HG03558 (cell line): ENCODE measurements at regions not wholly inside any gene's neighbourhood (a gene's known extent, or its start where the extent isn't known, plus 50 kb on each side); places are given as distances from the start of the nearest gene placed in this dataset.

ENCODE experiments used
- ATAC-seq: cut with Tn5 transposase; IDR thresholded peaks from one replicate; pipeline ENCODE4 v1.9.1; 2021; ENCODE audit warnings: moderate number of reproducible peaks; ENCODE audit not compliant: unreplicated experiment; ENCODE audit errors: extremely low read depth

DNA sequence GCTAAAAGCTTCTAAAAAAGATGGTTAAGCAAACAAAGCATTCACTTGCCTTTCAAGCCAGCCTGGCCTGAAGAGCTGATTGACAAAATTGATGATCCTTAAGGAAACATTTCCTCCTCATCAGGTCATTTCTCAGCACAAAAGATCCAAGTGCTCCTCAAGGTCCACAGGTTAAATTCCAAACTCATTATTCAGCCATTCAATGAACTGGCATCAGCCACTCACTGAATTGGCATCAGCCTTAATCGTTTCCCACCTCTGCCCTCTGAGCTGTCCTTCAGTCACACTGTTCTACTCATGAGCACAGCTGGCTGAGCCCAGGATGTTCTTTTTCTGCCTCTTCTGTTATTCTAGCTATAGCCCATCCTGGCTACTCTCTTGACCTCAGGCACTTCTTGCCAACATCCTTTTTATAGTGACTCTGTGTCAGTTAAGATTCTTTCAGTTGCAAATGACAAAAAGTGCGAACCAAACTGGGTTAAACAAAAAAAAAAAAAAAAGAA is 147.5 kb downstream of the RAB11FIP2 start:
- no peak for ATAC-seq

GRCh38 chr10:117900280-117900679 is 146.5 kb downstream of the RAB11FIP2 start:
- no peak for ATAC-seq

DNA sequence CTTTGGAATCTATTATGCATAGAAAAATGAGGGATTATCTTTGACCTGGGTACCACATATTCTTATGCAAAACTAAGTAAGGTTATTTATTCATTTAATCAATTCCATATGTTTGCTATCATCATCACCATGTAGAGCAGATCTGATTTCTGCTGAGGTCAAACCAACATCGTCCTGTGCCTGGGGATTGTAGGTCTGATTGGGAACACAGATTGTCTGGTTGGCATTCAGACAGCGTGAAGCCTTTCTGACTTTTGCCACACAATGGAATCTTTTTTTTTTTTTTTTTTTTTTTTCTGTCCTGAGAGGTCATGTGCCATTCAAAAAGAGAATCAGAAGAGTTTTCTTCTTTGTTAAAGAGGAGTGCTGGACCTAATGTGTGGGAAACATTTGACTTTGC is 142.9 kb downstream of the RAB11FIP2 start:
- ATAC-seq, result no peak

GRCh38 chr10:117905404-117905803 is 141.3 kb downstream of the RAB11FIP2 start:
- no peak for ATAC-seq

- no peak for ATAC-seq
These were observed 135.1 kb downstream of the RAB11FIP2 start for GRCh38 chr10:117911684-117912083.

DNA sequence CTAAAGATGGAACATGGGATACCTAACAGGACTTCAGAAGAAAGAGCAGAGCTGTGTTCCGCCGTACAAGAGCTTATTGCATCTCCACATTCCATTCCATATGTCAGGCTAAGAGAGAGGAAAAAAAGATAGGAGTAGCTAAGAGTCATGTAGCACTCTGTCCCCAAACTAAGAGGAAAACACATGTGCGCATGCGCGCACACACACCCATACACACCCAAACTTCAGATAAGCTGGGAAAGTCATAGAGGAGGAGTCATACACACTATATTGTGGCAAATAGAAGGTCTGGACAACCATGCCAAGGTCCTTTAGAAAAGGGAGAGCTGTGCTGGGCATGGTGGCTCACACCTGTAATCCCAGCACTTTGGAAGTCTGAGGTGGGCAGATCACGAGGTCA is 132.4 kb downstream of the RAB11FIP2 start:
- no peak for ATAC-seq

DNA sequence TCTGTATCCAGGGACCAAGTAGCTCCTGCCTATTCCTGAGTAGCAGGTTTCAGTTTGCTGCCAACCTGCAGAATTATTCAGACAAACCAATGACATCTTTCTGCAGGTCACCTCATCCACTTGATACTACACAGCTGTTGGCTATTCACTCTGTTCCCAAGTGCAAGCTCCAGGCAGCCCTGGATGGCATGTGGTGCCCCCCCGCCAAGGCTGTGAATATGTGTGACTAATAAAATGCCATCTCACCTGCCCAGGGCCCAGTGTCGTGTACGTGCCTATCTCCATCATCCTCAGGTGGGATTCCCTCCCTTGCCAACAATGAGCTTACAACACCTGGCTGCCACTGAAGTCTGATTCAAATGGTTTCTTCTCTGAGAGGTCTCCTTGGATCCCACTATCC is 125.8 kb downstream of the RAB11FIP2 start:
- no peak for ATAC-seq

GRCh38 chr10:117921421-117921820 is 125.3 kb downstream of the RAB11FIP2 start:
- no peak for ATAC-seq

DNA sequence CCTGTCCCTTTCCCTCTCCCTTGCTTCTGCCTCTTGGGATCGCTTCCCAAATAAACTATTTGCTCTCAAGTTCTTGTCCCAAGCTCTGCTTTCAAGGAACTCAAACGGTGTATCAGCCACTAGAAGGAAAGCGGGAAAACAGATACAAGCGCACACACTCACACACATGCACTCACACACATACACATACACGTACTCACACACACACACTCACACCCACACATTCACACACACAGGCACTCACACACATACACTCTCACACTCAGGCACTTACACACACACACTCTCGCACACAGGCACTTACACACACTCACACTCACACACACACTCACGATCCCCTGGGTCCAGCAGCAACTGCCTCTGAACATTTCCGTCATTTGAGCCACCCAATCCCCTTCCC is 121.9 kb downstream of the RAB11FIP2 start:
- ATAC-seq, result no peak

- no peak for ATAC-seq
These were observed 121.4 kb downstream of the RAB11FIP2 start for GRCh38 chr10:117925369-117925768.

- no peak for ATAC-seq
These were observed 120.2 kb downstream of the RAB11FIP2 start for GRCh38 chr10:117926491-117926890.

GRCh38 chr10:117927332-117927731 is 119.4 kb downstream of the RAB11FIP2 start:
- no peak for ATAC-seq

DNA sequence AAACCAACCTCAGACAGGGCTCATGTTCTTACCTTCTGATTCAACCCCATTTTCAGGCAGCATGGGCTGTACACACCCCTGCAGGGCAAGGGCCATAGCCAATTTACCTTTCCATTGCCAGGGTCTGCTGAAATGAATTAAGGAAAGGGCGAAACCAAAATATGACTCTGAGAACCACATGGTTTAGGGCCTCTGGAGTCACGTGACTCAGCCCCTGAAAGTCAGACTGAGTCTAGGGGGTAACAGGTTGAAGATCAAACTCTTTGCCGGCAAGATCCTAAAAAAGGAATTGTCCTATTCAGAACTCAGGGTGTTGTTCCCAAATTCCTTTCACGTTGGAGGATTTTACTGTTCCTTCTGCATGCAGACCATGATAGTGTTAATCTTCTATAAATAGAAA is 118.9 kb downstream of the RAB11FIP2 start:
- no peak for ATAC-seq

- ATAC-seq, result no peak
These were observed 118.5 kb downstream of the RAB11FIP2 start for GRCh38 chr10:117928281-117928680.

GRCh38 chr10:117928741-117929140 is 118.0 kb downstream of the RAB11FIP2 start:
- ATAC-seq, result no peak

DNA sequence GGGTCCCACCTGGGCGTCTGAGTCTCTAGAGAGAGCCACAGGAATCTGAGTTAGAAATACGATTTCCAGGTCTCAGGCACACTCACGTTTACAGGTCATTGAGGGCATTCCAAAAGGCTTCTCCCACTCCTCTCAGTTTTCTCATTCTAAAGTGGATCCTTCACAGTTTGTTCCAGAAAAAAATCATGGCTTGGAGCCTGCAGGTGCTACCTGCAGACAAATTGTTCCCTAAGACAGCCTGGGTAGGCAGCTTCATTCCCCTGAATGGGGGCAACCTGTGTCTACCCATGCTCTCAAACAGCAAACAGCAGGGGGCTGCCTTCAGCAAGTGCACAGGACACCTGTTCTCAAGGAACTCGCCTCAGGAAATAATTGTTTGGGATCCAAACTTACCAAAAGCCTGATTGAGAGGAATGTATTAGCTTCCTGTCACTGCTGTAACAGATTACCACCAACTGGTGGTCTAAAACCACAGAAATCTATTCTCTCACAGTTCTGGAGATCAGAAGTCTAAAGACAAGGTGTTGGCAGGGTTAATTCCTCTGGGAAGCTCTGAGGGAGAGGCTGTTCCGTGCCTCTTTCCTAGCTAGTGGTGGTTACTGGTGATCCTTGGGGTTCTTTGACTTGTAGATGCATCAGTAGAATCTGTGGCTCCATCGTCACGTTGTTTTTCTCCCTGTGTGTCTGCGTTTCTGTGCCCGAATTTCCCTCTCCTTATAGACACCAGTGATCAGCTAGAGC is 117.2 kb downstream of the RAB11FIP2 start:
- no peak for ATAC-seq

- ATAC-seq, result no peak
These were observed 115.7 kb downstream of the RAB11FIP2 start for GRCh38 chr10:117931078-117931477.

DNA sequence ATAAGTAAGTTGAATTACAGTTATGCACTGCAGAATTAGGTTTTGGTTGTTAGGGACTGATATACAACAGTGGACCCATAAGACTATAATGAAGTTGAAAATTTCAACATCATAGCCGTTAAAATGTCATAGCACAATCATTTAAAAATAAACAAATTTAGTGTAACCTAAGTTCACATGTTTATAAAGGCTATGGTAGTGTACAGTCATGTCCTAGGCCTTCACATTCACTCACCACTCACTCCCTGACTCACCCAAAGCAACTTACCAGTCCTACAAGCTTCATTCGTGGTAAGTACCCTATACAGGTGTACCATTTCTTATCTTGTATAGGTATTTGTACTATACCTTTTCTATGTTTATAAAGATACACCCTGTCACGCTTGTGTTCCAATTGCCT is 113.7 kb downstream of the RAB11FIP2 start:
- no peak for ATAC-seq

DNA sequence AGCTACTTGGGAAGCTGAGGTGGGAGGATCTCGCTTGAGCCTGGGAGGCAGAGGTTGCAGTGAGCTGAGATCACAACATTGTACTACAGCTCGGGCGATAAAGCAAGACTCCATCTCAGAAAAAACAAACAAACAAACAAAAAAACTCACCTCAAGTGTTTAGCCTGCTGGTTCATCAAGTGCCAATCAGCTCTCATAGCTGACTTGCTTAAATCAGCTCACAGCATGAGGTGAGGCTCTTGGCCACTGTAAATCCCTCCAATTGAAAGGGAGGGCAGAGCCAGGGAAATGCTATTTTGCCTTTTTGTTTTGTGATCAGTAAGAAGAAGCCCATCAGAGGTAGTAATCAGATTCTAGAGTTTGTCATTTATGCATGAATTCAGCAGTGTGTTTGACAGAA is 112.3 kb downstream of the RAB11FIP2 start:
- ATAC-seq, result no peak

DNA sequence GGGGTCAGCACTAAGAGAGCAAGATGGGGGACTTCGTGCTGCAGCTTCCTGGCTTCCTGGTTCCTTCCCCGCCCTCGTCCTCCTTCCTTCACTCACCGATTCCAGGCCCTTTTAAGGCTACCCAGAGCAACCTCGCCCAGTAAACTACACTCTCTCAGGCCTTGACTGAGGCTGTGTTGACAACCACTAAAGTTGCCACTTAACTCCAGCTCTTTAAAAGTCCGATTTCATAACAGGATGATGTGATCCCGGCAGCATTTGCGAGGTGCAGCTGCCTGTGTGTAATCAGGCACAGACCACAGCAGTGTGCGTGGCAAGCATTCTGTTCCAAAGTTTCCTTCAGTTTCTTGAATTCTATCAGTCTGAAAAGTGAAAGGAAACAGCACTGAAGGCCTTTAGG is 110.6 kb downstream of the RAB11FIP2 start:
- ATAC-seq, result no peak

DNA sequence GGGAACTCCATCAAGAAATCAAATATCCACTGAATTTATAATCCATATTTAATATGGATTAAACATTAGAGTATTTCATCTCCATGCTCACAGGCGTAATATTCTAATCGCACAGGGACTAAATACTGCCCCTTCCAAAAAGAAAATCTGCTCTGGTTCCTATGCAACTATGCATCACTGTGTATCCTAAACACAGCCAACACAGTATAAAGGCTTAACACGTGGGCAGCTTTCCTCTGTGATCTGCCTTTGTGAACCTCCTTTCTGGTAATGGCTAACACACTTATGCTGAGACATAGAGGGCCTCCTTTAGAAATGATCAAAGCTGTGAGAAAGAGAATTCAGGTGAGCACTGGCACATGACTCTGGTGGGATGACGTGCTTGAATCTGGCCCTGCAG is 110.2 kb downstream of the RAB11FIP2 start:
- no peak for ATAC-seq

DNA sequence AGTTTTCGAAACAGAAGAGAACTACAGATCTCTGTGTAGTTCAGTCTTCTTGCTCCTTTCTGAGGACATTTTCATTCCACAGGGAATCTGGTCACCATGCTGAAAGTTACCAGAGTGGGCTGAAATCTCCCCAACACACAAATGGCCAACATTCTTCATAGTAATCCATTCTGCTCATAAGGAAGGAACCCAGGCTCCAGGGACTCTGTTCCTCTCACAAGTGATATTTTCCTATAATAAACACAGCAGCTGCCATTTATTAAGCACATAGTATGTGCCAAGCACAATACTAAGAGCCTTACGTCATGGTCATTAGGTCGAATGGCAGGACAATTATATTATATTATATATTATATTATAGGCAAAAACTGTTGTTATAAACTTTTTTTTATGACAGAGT is 109.8 kb downstream of the RAB11FIP2 start:
- ATAC-seq, result no peak
